ENCODE measurements at regions not wholly inside any gene's neighbourhood (a gene's known extent, or its start where the extent isn't known, plus 50 kb on each side); places are given as distances from the start of the nearest gene placed in this dataset.

GRCh38 chr1:168991667-168992475 is 114.6 kb upstream of the ATP1B1 start:
- TF ChIP-seq ZNF8 (CRISPR knock-in tag; IDR thresholded peaks at IDR 0.05) (no peak), PPARA (CRISPR knock-in tag; IDR thresholded peaks at IDR 0.05; ENCODE audit: borderline replicate concordance) (no peak), ISL1 (CRISPR knock-in tag; IDR thresholded peaks at IDR 0.05) (no peak), CREB5 (CRISPR knock-in tag; IDR thresholded peaks at IDR 0.05; ENCODE audit: low read depth) (no peak), ZNF70 (CRISPR knock-in tag; IDR thresholded peaks at IDR 0.05) (no peak), ZFP30 (CRISPR knock-in tag; IDR thresholded peaks at IDR 0.05) (no peak)
- TF ChIP-seq, protein P1, sequence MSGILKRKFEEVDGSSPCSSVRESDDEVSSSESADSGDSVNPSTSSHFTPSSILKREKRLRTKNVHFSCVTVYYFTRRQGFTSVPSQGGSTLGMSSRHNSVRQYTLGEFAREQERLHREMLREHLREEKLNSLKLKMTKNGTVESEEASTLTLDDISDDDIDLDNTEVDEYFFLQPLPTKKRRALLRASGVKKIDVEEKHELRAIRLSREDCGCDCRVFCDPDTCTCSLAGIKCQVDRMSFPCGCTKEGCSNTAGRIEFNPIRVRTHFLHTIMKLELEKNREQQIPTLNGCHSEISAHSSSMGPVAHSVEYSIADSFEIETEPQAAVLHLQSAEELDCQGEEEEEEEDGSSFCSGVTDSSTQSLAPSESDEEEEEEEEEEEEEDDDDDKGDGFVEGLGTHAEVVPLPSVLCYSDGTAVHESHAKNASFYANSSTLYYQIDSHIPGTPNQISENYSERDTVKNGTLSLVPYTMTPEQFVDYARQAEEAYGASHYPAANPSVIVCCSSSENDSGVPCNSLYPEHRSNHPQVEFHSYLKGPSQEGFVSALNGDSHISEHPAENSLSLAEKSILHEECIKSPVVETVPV (CRISPR knock-in tag; IDR thresholded peaks at IDR 0.05): no peak
